Left colon (tissue), 2 donors: ENCODE measurements at regions not wholly inside any gene's neighbourhood (a gene's known extent, or its start where the extent isn't known, plus 50 kb on each side); places are given as distances from the start of the nearest gene placed in this dataset.
A peak's percentile ranks its signal among the peaks of the same experiment; 100 is the strongest.
"Not testable (repeated sequence)": the region's sequence is repeated elsewhere in the genome, so short reads cannot be mapped to it uniquely, and the experiment has no call there.

Experiments used
- ATAC-seq: fragments of 200-7000 bp; cut with Tn5 transposase; one replicate; pipeline ENCODE4 v1.9.1; 2020; ENCODE audit warnings: mild to moderate bottlenecking, moderate library complexity
- DNase-seq, 2 donors: peaks; one replicate each; pipeline ENCODE4 v3.0.0-alpha.2; 2020
- intact Hi-C, 2 donors: fragments of 100-400 bp; cut with DNase I in 1 of 2; cut with micrococcal nuclease in 1 of 2; formaldehyde crosslinking; loops; one replicate each; pipeline versions ENCODE4 v1.11.2 to v1.14.0; 2022; cut with DNase I, micrococcal nuclease
- donor health status: DM: no; HTN: no; CAD: no.
- donor health status: DM: yes; HTN: yes; CAD: no.

GRCh38 chr5:143933451-143933850, 121.5 kb downstream of the HMHB1 start:
- ATAC-seq, result no peak

GRCh38 chr5:143934821-143935220, 122.9 kb downstream of the HMHB1 start:
- ATAC-seq (no peak), DNase-seq (no peak)
- intact Hi-C loops, result no loop called here

More at GRCh38 chr5:143933451-143933850, 121.5 kb downstream of the HMHB1 start:
- no peak for DNase-seq
- intact Hi-C loops, result no loop called here

- no peak for DNase-seq
- ATAC-seq, result no peak
- intact Hi-C loops, result no loop called here
Measured at GRCh38 chr5:143938230-143938629, 126.3 kb downstream of the HMHB1 start.

GRCh38 chr5:143946837-143947236, 134.9 kb downstream of the HMHB1 start:
- ATAC-seq (no peak), DNase-seq (no peak)
- intact Hi-C loops, result no loop called here

- DNase-seq (no peak), ATAC-seq (no peak)
- intact Hi-C loops, result no loop called here
Measured at GRCh38 chr5:143947313-143947712, 135.4 kb downstream of the HMHB1 start.

GRCh38 chr5:143952809-143953208, 140.8 kb downstream of the HMHB1 start:
- intact Hi-C loops, result no loop called here
- ATAC-seq, result no peak
- no peak for DNase-seq

- intact Hi-C loops, result no loop called here
- ATAC-seq (no peak), DNase-seq (no peak)
Measured at GRCh38 chr5:143953851-143954250, 141.9 kb downstream of the HMHB1 start.

GRCh38 chr5:143955141-143955540, 143.2 kb downstream of the HMHB1 start:
- DNase-seq (no peak), ATAC-seq (no peak)
- intact Hi-C loops, result no loop called here

- ATAC-seq (no peak), DNase-seq (no peak)
- intact Hi-C loops, result no loop called here
Measured at GRCh38 chr5:143957455-143957854, 145.5 kb downstream of the HMHB1 start.

- no peak for ATAC-seq
- intact Hi-C loops, result no loop called here
- no peak for DNase-seq
Measured at GRCh38 chr5:143962201-143962600, 150.2 kb downstream of the HMHB1 start.

- DNase-seq (no peak), ATAC-seq (no peak)
- intact Hi-C loops, result no loop called here
Measured at GRCh38 chr5:143964919-143965318, 153.0 kb downstream of the HMHB1 start.

- ATAC-seq, result no peak
- intact Hi-C loops, result no loop called here
- no peak for DNase-seq
Measured at GRCh38 chr5:143966280-143966679, 154.3 kb downstream of the HMHB1 start.

GRCh38 chr5:143968071-143968878, 156.3 kb downstream of the HMHB1 start:
- peak; percentile 61 for ATAC-seq
- intact Hi-C loops, result no loop called here

GRCh38 chr5:143970159-143970558, 158.2 kb downstream of the HMHB1 start:
- intact Hi-C loops, result no loop called here
- ATAC-seq, result no peak
- DNase-seq, result no peak

More at GRCh38 chr5:143968071-143968878, 156.3 kb downstream of the HMHB1 start:
- DNase-seq, result no peak

- DNase-seq (no peak), ATAC-seq (no peak)
- intact Hi-C loops, result no loop called here
Measured at GRCh38 chr5:143972068-143972467, 160.1 kb downstream of the HMHB1 start.

GRCh38 chr5:143976055-143976454, 164.1 kb downstream of the HMHB1 start:
- intact Hi-C loops, result no loop called here

GRCh38 chr5:143977891-143978461, 166.0 kb downstream of the HMHB1 start:
- ATAC-seq (no peak), DNase-seq (no peak)

More at GRCh38 chr5:143976055-143976454, 164.1 kb downstream of the HMHB1 start:
- DNase-seq (no peak), ATAC-seq (no peak)

GRCh38 chr5:143979044-143979690, 167.2 kb downstream of the HMHB1 start:
- intact Hi-C loops, result no loop called here
- DNase-seq (no peak), ATAC-seq (no peak)

More at GRCh38 chr5:143977891-143978461, 166.0 kb downstream of the HMHB1 start:
- intact Hi-C loops, result no loop called here

GRCh38 chr5:143980506-143980905, 168.5 kb downstream of the HMHB1 start:
- no peak for ATAC-seq
- DNase-seq, result no peak
- intact Hi-C loops, result no loop called here

GRCh38 chr5:143982957-143983356, 171.0 kb downstream of the HMHB1 start:
- DNase-seq, intact Hi-C loops, ATAC-seq: not testable (repeated sequence)
